Limb (tissue), 2 donors: ENCODE measurements at regions not wholly inside any gene's neighbourhood (a gene's known extent, or its start where the extent isn't known, plus 50 kb on each side); places are given as distances from the start of the nearest gene placed in this dataset.

ENCODE experiments used
- DNase-seq, 2 donors: peaks; one replicate each; pipeline ENCODE4 v3.0.0-alpha.2; 2016; ENCODE audit errors: extremely low spot score in 2 of 2

DNA sequence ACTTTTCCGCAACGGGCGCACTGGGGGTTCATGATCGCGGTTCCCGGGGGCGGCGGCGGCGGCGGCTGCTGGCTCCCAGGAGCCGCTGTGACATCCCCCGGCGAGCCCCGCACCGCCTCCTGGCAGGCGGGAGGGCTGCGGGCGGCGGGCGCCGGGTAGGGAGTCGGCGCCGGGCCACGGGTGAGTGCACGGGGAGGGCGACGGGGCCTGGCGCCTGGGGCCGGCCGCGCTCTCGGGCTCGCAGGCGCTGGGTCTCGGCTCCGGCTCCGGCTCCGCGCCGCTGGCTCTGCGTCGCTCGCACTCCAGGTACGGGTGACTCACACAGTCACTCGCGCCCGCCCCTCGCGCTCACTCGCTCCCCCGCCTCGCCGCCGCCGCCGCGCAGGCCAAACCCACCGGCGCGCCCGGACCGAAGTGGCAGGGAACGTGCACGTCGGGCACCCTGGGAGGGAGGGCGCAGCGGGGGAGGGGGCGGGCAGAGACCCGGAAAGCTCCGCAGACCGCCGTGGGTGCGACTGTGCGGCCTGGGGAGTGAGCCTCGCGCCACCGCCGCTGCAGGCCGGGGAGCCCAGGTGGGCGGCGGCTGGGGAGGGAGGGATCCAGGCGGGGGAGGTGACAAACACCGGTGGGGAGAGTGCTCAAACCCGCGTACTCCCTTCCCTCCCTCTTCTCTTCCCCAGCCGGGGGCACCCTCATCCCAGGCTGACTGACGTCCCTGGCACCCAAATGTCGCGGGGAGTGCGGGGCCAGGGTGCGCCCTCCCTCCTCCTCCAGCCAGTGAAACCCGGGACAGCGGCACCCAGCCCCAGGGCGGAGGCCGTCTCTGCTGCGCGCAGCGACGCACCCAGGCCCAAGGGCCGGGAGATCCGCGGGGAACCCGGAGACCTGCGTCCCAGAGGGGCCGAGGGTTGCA lies 276.9 kb upstream of the NEBL start:
- peak in 1 of 2 donors; percentile 80 for DNase-seq

DNA sequence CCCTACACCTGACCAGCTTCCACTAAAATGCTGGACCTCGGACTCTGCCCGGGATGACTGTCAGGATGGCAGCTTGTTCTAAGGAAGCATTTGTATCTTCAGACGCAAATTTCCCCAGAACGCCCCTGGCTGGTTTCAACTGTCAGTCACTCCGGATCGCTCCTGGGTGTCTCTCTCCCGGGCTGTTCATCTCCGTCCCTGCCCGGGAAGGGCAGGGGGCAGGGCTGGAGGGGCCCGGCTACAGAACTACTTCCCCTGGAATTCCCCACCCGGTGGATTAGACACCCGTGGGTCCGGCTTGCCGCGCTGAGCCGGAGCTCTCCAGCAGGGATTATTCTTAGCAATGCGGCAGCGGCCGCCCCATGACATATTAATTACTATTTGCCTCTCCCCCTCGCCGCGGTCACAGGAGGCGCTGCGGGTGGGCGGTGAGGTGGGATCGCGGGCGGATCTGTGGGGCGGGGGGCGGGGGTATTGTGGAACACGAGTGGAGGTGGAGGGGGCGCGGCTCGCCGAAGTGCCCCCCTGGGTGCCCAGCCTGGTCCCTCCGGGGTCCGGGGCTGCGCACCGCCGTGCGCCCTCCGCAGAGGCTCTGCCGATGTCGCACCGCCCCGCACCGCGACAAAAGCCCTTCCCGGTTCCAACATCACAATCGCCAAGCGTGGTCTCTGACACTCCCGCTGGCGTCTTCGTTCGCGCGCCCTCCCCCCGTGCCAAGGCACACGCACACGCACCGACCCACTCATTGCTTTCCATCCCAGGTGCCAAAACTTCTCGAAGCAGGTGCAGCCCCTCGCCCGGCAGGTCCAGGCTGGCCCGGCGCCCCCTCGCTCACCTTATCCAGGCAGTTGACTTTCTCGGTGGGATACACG lies 276.1 kb upstream of the NEBL start:
- DNase-seq = peak in 1 of 2 donors; percentile 66

DNA sequence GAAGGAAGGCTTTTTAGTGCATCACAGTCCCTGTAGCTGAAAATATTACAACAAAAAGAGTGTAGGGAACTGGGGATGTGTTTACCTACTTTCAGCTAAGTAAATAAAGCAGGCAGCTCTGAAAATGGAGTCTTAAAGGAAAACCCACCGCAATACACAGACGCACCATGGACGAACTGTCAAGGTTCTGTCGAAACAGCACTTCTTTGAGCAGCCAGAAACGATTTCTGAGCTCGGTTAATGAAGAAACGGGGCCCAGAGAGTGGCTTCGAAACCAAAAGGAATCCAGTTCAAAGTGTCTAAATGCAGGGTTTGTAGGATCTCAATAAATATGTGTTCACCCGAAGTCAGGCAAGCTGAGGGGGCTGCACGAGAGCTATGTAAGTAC lies 275.4 kb upstream of the NEBL start:
- DNase-seq = no peak

DNA sequence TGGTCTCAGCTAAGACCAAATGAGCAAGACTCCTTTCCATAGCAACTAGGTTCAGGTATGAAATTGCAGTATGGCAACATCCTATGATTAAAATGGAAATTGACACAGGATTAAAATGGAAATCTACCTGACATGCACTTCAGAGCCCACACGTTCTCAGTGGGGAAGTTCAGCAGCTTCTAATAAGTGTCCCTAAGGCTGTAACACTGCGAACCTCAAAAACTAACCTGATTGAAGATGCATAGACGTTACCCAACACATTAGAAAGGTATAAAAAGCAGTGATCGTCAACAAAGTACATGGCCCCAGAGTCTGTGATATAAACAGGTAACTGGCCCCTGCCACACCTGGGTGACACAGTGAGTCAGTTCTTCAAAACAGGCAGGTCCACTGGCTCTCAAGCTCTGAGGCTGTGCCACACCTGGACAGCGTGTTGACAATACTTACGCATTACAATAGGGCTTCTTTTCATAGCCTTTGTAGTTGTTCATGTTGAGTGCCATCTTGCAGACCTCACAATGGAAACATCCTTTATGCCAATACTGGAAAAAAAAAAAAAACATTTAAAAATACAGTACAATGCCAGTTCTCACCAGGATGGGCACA lies 274.9 kb upstream of the NEBL start:
- no peak for DNase-seq

DNA sequence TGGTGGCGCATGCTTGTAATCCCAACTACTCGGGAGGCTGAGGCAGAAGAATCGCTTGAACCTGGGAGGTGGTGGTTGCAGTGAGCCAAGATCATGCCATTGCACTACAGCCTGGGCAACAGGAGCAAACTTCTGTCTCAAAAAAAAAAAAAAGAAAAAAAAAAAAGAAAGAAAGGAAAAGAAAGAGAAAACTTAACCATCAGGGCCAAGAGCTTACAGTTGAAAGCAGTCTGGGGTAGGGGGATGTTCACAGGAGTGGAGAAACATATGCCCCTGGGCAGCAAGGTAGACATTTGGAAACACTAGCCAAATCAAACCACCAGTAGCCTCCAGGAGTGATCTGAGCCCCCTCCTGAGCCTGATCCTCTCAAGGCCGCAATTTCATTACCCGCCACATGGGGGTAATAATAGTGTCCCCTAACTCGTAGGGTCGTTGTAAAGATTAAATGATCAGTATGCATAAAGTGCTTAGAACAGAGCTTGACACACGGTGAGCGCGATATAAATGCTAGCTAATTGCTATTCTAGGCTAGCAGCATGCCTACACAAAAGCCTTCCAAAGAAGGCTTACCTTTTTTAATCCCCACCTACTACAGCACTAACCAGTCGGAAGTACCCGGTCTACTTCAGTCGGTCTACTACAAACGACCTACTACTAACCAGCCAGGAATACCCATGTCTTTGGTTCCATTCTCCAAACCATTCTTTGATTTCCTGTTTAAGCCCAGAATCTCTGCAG lies 274.3 kb upstream of the NEBL start:
- no peak for DNase-seq

DNA sequence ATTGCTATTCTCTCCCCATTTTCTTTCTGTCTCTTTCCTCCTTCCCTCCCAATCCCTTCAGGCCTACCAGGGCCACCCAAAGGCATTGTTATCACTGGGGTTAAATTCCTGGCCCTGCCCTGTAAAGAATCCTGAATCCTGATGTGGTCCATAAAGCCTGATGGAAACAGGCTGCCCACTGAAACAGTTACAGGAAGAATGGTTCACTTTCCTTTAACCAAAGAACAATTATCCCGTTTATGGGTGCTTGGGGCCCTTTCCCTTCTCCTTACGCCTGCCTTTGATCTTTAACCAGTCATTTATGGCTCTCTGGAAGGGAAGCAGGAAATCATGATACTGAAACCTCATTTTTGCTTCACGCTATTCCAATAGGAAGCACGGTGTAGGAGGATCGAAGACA lies 273.1 kb upstream of the NEBL start:
- DNase-seq = no peak

DNA sequence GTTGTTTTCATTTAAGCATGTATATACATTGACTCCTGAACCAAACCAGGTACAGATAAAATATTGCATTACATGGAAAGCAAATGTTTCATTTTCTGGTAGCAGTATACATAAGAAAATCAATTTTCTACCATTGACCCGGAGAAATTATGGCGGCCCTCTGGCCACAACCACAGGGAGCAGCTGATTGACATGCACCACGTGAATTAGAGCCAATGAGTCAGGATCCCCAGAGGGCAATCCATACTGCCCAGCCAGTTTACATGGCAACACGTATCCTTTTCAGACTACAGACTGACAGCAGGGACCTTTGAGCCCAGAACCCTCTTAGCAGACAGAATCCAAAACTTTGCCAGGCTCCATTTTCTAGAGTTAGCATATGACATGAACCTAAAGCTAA lies 272.2 kb upstream of the NEBL start:
- DNase-seq = no peak

DNA sequence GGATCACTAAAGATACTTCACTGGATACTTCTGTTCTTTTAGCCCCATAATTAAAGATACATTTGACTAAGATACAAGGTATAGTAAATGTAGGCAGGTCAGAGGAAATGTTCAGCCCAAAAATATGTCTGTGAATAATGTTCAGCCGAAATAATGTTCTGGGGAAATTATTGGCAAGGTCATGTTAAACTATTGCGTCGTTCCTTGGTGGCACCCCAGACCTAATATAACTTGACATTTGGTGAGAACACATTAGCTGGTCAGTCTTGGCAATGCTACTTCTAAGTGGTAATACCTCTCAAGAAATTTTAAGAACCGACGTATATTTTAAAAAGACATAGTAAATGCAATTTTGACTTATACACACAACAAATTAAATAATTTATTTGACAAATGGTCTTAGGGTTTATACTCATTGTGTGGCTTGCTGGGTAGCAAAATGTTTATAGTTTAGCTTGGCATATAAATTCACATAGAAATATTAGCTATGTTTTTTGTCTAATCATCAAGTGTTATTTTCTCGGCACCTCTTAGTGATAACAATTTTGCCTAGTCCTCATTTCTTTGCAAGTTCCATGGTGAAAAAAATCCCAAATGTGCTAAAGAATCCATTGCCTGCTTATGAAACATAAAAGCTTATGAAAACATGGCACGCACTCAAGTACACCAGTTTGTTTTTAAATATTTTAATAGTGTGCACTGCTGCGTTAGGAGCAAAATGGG lies 270.3 kb upstream of the NEBL start:
- DNase-seq = no peak

DNA sequence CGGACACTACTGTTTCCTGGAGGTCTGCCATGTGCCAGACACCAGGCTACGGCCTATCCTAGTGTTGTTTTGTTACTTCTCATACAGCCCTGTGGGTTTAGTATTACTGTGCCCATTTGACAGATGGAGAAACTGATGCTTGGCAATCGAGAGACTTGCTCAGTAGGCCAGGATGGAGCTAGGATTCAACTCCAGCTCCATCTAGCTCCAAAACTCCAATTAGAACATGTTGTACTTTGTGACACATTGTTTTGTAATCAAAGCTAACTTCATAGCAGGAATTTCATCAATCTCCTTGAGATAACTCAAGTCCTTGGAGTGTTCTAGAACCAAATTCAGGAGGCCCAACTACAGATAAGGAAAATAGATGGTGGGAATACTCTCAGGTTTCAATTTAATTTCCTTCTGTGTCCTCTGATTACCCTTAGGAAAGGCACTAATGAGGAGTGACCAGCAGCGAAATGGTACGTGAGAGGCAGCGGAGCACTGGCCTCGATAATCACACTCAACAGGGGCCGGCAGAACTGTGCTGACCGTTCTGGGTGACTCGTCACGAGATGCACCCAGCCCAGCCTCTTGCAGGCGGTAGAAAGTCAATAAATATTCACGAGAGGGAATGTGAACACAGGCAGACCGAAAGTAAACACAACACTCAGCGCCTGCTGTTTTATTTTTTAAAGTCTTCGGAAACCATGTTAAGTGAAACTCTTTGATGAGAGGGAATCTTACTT lies 269.6 kb upstream of the NEBL start:
- DNase-seq = no peak

DNA sequence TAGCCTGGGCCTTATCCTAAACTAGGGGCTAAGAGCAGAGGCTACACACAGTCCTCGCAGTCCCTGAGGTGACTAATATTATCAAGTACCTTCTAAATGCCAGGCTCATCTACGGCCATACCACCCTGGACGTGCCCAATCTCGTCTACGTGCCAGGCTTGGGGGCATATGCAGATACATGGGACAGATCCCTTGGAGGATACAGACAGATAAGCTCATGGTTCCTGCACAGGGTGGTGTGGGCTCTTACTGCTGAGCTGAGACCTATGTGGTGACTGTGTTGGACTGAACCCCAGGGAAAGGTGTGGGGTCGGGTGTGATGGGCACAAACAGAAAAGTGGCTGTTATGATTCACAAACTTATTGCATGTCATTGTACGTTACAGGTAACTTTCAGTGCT lies 268.4 kb upstream of the NEBL start:
- DNase-seq = no peak

DNA sequence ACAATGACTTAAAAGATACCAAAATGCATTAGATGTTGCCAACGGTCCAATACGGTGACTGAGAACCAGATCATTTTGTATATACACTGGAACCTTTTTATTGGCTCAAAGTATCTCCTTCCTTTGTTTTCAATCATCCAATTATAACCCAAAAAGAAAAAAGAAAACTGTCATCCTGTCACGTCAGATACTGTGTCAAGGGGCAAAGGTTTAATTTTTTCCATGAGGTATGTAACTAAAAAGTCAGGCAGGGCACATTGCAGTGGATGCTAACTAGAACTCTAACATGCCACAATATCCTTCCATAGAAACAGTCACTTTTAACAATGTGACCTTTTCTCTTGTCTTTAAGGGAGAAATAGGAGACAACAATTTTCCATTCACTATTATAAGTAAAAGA lies 267.6 kb upstream of the NEBL start:
- no peak for DNase-seq

DNA sequence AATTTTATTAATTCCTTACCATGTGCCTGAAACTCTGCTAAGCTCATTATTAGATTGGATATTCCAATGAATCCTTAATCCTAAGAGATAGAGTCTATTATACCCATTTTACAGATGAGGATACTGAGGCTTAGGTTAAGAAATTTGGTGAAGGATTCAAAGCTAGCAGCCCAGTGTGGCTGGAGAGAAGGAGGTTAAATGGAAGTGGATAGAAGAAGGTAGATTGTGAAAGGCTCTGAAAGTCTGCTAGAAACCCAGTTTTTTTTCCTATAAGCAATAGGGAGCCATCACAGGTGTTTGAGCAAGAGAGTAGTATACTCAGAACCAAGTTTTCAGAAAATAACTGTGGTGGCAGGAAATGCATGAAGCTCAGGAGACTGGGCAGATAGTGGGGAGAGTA lies 265.8 kb upstream of the NEBL start:
- DNase-seq = no peak

DNA sequence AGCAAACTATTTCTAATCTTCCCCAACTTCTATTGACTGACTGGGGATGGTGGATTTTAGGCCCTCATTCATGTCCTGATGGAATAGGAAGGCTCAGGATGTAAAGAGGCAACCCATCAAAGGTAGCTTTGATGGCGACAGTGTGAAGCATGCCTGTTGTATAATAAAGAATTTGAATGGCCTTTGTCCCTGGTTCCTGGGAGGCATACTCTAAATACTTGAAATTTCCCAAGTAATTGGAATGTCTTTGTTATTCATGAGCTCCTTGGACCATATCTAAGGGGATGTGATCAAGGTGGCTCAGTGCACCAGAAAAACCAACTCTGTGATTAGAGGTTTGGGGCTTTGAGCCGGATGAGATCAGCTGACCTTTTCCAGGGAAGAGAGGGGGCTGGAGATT lies 264.5 kb upstream of the NEBL start:
- no peak for DNase-seq

DNA sequence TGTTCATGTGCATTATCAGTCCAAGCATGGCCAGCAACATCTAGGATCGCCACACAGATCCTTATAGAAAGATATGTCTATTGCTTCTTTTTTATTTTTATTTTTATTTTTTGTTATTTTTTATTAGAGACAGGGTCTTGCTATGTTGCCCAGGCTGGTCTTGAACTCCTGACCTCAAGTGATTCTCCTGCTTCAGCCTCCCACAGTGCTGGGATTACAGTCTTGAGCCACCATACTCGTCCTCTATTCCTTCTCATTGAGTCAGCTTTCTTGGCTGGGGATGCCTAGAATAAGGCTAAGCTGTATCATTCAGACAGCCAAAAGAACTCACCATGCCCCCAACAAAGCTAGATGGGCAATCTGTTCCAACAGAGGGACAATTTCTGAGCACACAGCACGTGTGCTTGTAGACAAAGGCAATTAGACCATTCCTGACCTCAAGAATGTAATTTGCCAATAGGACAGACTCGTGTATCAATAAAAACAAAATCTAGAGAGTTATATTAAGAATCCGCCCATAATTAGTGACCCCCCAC lies 264.0 kb upstream of the NEBL start:
- DNase-seq = no peak

DNA sequence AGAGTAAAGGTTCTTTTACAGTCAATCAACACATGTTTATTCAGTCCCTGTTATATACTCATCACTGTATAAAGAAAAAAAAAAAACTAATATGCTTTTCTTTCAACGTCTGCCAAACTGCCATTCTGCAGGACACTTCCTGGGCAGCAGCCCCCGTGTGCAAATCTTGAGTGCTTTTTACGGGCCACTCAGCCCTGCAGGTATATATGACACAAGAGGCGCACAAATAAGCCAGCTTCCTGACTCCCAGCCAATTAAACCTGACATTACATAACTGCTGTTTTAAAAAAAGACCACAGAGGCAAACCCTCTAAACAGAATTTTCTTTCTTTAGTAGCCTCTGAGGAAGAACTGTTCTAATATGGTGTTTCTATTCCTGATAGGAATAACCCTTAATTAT lies 263.0 kb upstream of the NEBL start:
- DNase-seq = no peak

DNA sequence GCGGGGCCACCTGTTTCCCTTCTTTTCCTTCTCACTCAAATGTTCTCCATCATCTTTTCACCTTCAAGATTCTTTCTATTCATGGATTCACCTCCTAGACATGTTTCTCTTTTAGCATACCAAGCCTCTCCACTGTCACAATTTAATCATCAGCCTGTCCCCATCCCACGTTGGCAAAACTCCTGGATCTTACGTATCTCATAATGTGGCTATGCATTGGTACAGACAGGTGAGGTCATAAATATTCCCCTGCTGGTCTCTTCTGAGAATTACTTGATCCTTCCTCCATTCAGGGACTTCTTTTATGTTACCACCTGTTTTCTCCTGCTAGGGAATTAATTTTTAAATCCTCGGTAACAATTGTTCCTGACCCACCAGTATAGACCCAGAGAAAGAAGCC lies 262.6 kb upstream of the NEBL start:
- no peak for DNase-seq

DNA sequence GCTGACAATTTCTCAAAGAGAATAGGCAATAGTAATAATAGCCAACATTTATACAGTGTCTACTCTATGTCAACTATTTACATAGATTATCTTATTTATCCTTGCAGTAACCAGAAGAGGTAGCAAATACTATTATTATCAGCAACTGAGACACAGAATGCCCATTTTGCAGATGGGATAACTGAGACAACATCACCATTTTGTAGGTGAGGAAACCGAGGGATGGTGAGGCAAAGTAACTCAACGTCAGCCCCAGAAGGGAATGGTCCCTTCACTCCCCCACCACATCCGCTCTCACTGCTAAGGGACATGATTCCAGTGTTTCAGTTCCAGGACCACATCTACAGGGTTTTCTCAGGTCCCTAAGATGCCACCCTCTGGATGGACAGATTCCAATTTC lies 261.2 kb upstream of the NEBL start:
- DNase-seq = no peak

DNA sequence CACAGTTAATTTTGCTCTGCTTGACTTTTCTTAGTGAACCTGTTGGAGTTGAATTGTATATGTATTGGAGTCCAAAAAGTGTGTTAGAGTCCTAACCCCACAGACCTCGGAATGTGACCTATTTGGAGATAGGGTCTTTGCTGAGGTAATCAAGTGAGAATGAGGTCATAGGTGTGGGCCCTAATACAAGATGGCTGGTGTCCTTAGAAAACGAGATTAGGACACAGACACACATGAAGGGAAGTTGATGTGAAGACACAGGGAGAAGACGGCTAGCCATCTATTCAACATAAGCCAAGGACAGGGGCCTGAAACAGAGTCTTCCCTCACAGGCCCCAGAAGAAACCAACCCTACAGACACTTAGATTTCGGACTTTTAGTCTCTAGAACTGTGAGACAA lies 260.6 kb upstream of the NEBL start:
- no peak for DNase-seq

DNA sequence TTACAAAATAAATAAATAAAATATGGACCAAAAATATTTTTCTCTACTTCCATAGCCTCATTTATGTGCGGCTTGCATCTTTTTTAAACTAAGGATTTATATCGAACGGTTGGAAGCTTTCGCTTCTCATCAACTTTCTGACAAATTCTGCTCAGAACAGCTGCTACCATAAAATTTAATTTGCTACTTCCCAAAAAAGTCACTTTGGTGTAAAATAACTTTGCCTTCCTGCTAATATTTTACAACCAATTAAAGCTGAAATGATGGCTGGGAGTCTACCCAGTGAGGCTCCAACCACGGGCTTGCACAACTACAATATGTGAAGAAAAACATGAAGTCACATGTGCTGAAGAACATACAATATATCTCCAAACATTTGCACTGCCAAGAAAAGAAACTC lies 253.1 kb upstream of the NEBL start:
- no peak for DNase-seq

DNA sequence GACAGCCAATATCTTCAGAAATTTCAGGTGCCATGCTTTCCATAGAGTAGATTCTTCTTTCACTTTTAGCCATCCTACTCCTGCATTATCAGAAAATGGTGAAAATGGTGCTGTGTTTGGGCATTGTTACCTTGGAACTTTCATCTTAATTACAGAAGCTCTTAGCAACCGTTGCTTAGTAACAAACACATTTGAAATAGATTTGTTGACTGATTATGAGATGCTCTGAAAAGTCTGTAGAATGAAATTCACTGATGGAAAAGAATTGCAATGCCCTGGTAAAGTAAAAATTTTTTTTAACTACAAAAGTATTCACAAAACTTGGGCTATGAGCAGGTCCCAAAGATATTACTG lies 249.3 kb upstream of the NEBL start:
- DNase-seq = no peak
